Neural progenitor cell (in vitro differentiated cells): ENCODE measurements at regions not wholly inside any gene's neighbourhood (a gene's known extent, or its start where the extent isn't known, plus 50 kb on each side); places are given as distances from the start of the nearest gene placed in this dataset.

ENCODE experiments used
- DNase-seq: peaks from one replicate; pipeline ENCODE4 v3.0.0-alpha.2; 2016; ENCODE audit warnings: low spot score
- H2AFZ ChIP-seq: fragments of 200-600 bp; sonication (generic); replicated peaks from 2 replicates; pipeline ENCODE4 v1.6.1; 2016; ENCODE audit warnings: antibody characterized with exemption
- H3F3A ChIP-seq: fragments of 200-600 bp; sonication (generic); 2 replicates; pipeline ENCODE4 v1.6.1; 2016; ENCODE audit warnings: antibody characterized with exemption, low read depth
- H3K27ac ChIP-seq: fragments of 200-600 bp; sonication (generic); 2 replicates; pipeline ENCODE4 v1.5.1; 2016; ENCODE audit warnings: mild to moderate bottlenecking
- H3K27me3 ChIP-seq: fragments of 200-600 bp; sonication (generic); 2 replicates; pipeline ENCODE4 v1.6.1; 2016; ENCODE audit warnings: mild to moderate bottlenecking, moderate library complexity
- H3K36me3 ChIP-seq: fragments of 200-600 bp; sonication (generic); 2 replicates; pipeline ENCODE4 v1.5.1; 2016
- H3K4me1 ChIP-seq: fragments of 200-600 bp; sonication (generic); 2 replicates; pipeline ENCODE4 v1.6.1; 2016; ENCODE audit warnings: mixed run types
- H3K4me2 ChIP-seq: fragments of 200-600 bp; sonication (generic); 2 replicates; pipeline ENCODE4 v1.6.1; 2016
- H3K4me3 ChIP-seq: fragments of 200-600 bp; sonication (generic); 2 replicates; pipeline ENCODE4 v1.5.1; 2016
- H3K79me2 ChIP-seq: fragments of 200-600 bp; sonication (generic); 2 replicates; pipeline ENCODE4 v1.6.1; 2016; ENCODE audit warnings: low read depth
- H3K9ac ChIP-seq: fragments of 200-600 bp; sonication (generic); 2 replicates; pipeline ENCODE4 v1.6.1; 2016
- H3K9me3 ChIP-seq: fragments of 200-600 bp; sonication (generic); 2 replicates; pipeline ENCODE4 v1.5.1; 2016; ENCODE audit warnings: low read depth
- H4K20me1 ChIP-seq: fragments of 200-600 bp; sonication (generic); 2 replicates; pipeline ENCODE4 v1.6.1; 2016; ENCODE audit warnings: low read depth
- H3K27ac Mint-ChIP-seq: 3 replicates; pipeline ENCODE4 v1.8.0; 2021; ENCODE audit warnings: mixed read lengths
- H3K27me3 Mint-ChIP-seq: 2 replicates; pipeline ENCODE4 v1.8.0; 2022; ENCODE audit warnings: low read depth, mild to moderate bottlenecking, inconsistent platforms, moderate library complexity, mixed read lengths; ENCODE audit not compliant: insufficient read depth
- H3K36me3 Mint-ChIP-seq: 3 replicates; pipeline ENCODE4 v1.8.0; 2021; ENCODE audit warnings: mixed read lengths
- H3K4me1 Mint-ChIP-seq: 3 replicates; pipeline ENCODE4 v1.8.0; 2021; ENCODE audit warnings: mixed read lengths
- H3K4me3 Mint-ChIP-seq: 3 replicates; pipeline ENCODE4 v1.8.0; 2021; ENCODE audit warnings: mild to moderate bottlenecking, moderate library complexity, mixed read lengths
- H3K9me3 Mint-ChIP-seq: 3 replicates; pipeline ENCODE4 v1.8.0; 2020; ENCODE audit warnings: mixed read lengths
- CTCF ChIP-seq: fragments of 200-600 bp; sonication (generic); IDR thresholded peaks from 2 replicates; pipeline ENCODE4 v1.5.1; 2017; ENCODE audit warnings: antibody characterized with exemption, mild to moderate bottlenecking
- EZH2 ChIP-seq: fragments of 200-600 bp; sonication (generic); IDR thresholded peaks from 2 replicates; pipeline ENCODE4 v1.6.1; 2017; ENCODE audit warnings: antibody characterized with exemption, mild to moderate bottlenecking, moderate library complexity
- EZH2phosphoT487 ChIP-seq: fragments of 200-600 bp; sonication (generic); IDR thresholded peaks from 2 replicates; pipeline ENCODE4 v1.6.1; 2017; ENCODE audit warnings: antibody characterized with exemption

GRCh38 chr16:72372087-72373045, 200.4 kb upstream of the PMFBP1 start:
- peaks cover 5% of the 10 kb centered on the region for H3K4me1 Mint-ChIP-seq
- no peak overlapping the region for H3K27ac Mint-ChIP-seq
- H3K9me3 ChIP-seq, result no peaks in the 10 kb centered on the region
- peaks cover 9% of the 10 kb centered on the region for H3K36me3 Mint-ChIP-seq
- H3K27ac ChIP-seq, result no peak overlapping the region
- H4K20me1 ChIP-seq, result peaks cover 21% of the 10 kb centered on the region
- no peak overlapping the region for H2AFZ ChIP-seq
- no peak overlapping the region for H3K4me3 ChIP-seq
- no peaks in the 10 kb centered on the region for H3K27me3 Mint-ChIP-seq
- TF ChIP-seq EZH2 (no peak), CTCF (no peak), EZH2phosphoT487 (no peak)
- H3F3A ChIP-seq, result peaks cover 13% of the 10 kb centered on the region
- H3K4me2 ChIP-seq, result peak overlapping the region; percentile 37
- no peaks in the 10 kb centered on the region for H3K79me2 ChIP-seq
- H3K36me3 ChIP-seq, result no peaks in the 10 kb centered on the region
- peaks cover 9% of the 10 kb centered on the region for H3K9me3 Mint-ChIP-seq
- peak overlapping the region; percentile 6 for H3K4me3 Mint-ChIP-seq
- peaks cover 54% of the 10 kb centered on the region for H3K4me1 ChIP-seq
- no peaks in the 10 kb centered on the region for H3K27me3 ChIP-seq
- DNase-seq, result peak; percentile 4
- H3K9ac ChIP-seq, result no peak overlapping the region

GRCh38 chr16:72371307-72372086, 199.5 kb upstream of the PMFBP1 start:
- Histone ChIP-seq H3K4me1 (peaks cover 54% of the 10 kb centered on the region), H3K4me2 (peak overlapping the region; percentile 37), H2AFZ (no peak overlapping the region), H3K79me2 (no peaks in the 10 kb centered on the region), H3K36me3 (no peaks in the 10 kb centered on the region), H3F3A (peaks cover 13% of the 10 kb centered on the region), H3K27me3 (no peaks in the 10 kb centered on the region), H4K20me1 (peaks cover 21% of the 10 kb centered on the region), H3K4me3 (no peak overlapping the region), H3K9me3 (no peaks in the 10 kb centered on the region), H3K27ac (no peak overlapping the region), H3K9ac (no peak overlapping the region)
- Mint-ChIP-seq H3K27ac (no peak overlapping the region), H3K36me3 (peaks cover 6% of the 10 kb centered on the region), H3K4me1 (peaks cover 5% of the 10 kb centered on the region), H3K27me3 (no peaks in the 10 kb centered on the region), H3K9me3 (peaks cover 9% of the 10 kb centered on the region), H3K4me3 (no peak overlapping the region)
- peak; percentile 83 for DNase-seq
- TF ChIP-seq EZH2phosphoT487 (no peak), CTCF (no peak), EZH2 (no peak)

GRCh38 chr16:72369274-72369673, 197.3 kb upstream of the PMFBP1 start:
- Histone ChIP-seq H3K27ac (no peak overlapping the region), H2AFZ (no peak overlapping the region), H4K20me1 (peaks cover 21% of the 10 kb centered on the region), H3K79me2 (no peaks in the 10 kb centered on the region), H3K4me3 (no peak overlapping the region), H3K27me3 (no peaks in the 10 kb centered on the region), H3K4me1 (peaks cover 54% of the 10 kb centered on the region), H3K4me2 (peak overlapping the region; percentile 38), H3K36me3 (no peaks in the 10 kb centered on the region), H3K9me3 (no peaks in the 10 kb centered on the region), H3K9ac (no peak overlapping the region), H3F3A (peaks cover 13% of the 10 kb centered on the region)
- TF ChIP-seq EZH2phosphoT487 (no peak), EZH2 (no peak), CTCF (no peak)
- Mint-ChIP-seq H3K4me3 (no peak overlapping the region), H3K27me3 (no peaks in the 10 kb centered on the region), H3K9me3 (peaks cover 18% of the 10 kb centered on the region), H3K4me1 (peaks cover 5% of the 10 kb centered on the region), H3K27ac (peak overlapping the region; percentile 23), H3K36me3 (peaks cover 9% of the 10 kb centered on the region)
- no peak for DNase-seq
